K562 (cell line): ENCODE measurements at regions not wholly inside any gene's neighbourhood (a gene's known extent, or its start where the extent isn't known, plus 50 kb on each side); places are given as distances from the start of the nearest gene placed in this dataset.

Experiments
- ATAC-seq: fragments of 200-7000 bp; cut with Tn5 transposase; 3 replicates; pipeline ENCODE4 v1.9.1; 2020; ENCODE audit warnings: moderate library complexity
- BruUV-seq: library from RNA; stranded (reverse); fragments of 400-500 nt; replicated peaks from 2 replicates; lab custom pipeline; 2021; lab: Mats Ljungman, UMichigan
- CTCF ChIA-PET: fragments of 300-600 bp; formaldehyde crosslinking; extraction: SDS; loops from one replicate; lab custom pipeline; 2021; ENCODE audit warnings: low intra/inter-chr PET ratio; lab: Yijun Ruan, JAX
- POLR2A ChIA-PET: fragments of 300-600, 350-650 bp; sonication (Branson Sonifier 250); formaldehyde crosslinking; extraction: SDS; loops from one replicate; lab custom pipeline; 2021; ENCODE audit warnings: antibody characterized with exemption, inconsistent platforms; lab: Yijun Ruan, JAX
- DNase-seq, 4 experiments: peaks; one replicate each; pipeline versions ENCODE4 v3.0.0 to v3.0.0-alpha.2; 2011 to 2018; ENCODE audit warnings: low spot score in 3 of 4, mixed read lengths in 3 of 4; ENCODE audit errors: extremely low read depth in 1 of 4
- FAIRE-seq: peaks from 2 replicates; lab custom pipeline; 2011; peaks lifted over from hg19 to GRCh38; lab: Jason Lieb, UNC
- H2AFZ ChIP-seq: 2 replicates; pipeline ENCODE4 v1.6.0; 2011; ENCODE audit warnings: low read depth, low read length, control low read depth, inconsistent platforms
- H3K27ac ChIP-seq: fragments of 200-600 bp; 3 replicates; pipeline ENCODE4 v1.8.0; 2011; ENCODE audit warnings: low read depth, mild to moderate bottlenecking, control low read depth, inconsistent platforms, low read length, moderate library complexity, mixed read lengths; ENCODE audit errors: extremely low read depth
- H3K27me3 ChIP-seq, 2 experiments: fragments of 300-600 bp in 1 of 2; 2 replicates in 1 of 2; 3 replicates in 1 of 2; pipeline versions ENCODE4 v1.6.0 to v1.8.0; 2011; ENCODE audit warnings: inconsistent platforms in 2 of 2, low read length in 2 of 2, mild to moderate bottlenecking in 1 of 2, mixed read lengths in 1 of 2, moderate library complexity in 1 of 2; ENCODE audit not compliant: control insufficient read depth in 2 of 2, insufficient read depth in 2 of 2
- H3K36me3 ChIP-seq: fragments of 300-600 bp; 3 replicates; pipeline ENCODE4 v1.8.0; 2011; ENCODE audit warnings: mild to moderate bottlenecking, low read length, inconsistent platforms; ENCODE audit not compliant: control insufficient read depth, insufficient read depth
- H3K4me1 ChIP-seq, 2 experiments: fragments of 200-600 bp in 1 of 2; replicated peaks in 1 of 2; 2 replicates in 1 of 2; 3 replicates in 1 of 2; pipeline versions ENCODE4 v1.5.1 to v1.8.0; 2011; ENCODE audit warnings: inconsistent platforms in 2 of 2, low read length in 2 of 2, mild to moderate bottlenecking in 1 of 2, mixed read lengths in 1 of 2, moderate library complexity in 1 of 2; ENCODE audit not compliant: control insufficient read depth in 2 of 2, insufficient read depth in 2 of 2
- H3K4me2 ChIP-seq: 2 replicates; pipeline ENCODE4 v1.6.1; 2011; ENCODE audit warnings: low read length, control low read depth, inconsistent platforms, mixed read lengths; ENCODE audit not compliant: insufficient read depth
- H3K4me3 ChIP-seq: fragments of 200-600 bp; sonication (generic), shearing (Covaris generic); 2 replicates; pipeline ENCODE4 v1.5.1; 2016; ENCODE audit warnings: control low read depth, inconsistent platforms
- H3K79me2 ChIP-seq: fragments of 200-600 bp; 3 replicates; pipeline ENCODE4 v1.8.0; 2011; ENCODE audit warnings: low read length, inconsistent platforms; ENCODE audit not compliant: control insufficient read depth, insufficient read depth
- H3K9ac ChIP-seq, 2 experiments: 2 replicates each; pipeline versions ENCODE4 v1.6.0 to v1.6.1; 2011; ENCODE audit warnings: low read depth in 2 of 2, low read length in 2 of 2, control low read depth in 1 of 2, inconsistent platforms in 1 of 2, mild to moderate bottlenecking in 1 of 2, mixed read lengths in 1 of 2; ENCODE audit not compliant: insufficient read depth in 1 of 2
- H3K9me1 ChIP-seq: one replicate; pipeline ENCODE4 v1.6.0; 2011; ENCODE audit warnings: inconsistent platforms, mild to moderate bottlenecking, low read length, moderate library complexity; ENCODE audit not compliant: control insufficient read depth, insufficient read depth
- H3K9me3 ChIP-seq: replicated peaks from 2 replicates; pipeline ENCODE4 v1.5.1; 2011; ENCODE audit warnings: low read depth, low read length, inconsistent platforms; ENCODE audit not compliant: control insufficient read depth, insufficient read depth
- H4K20me1 ChIP-seq: replicated peaks from 2 replicates; pipeline ENCODE4 v1.6.1; 2011; ENCODE audit warnings: low read length, inconsistent platforms, mixed read lengths; ENCODE audit not compliant: control insufficient read depth, insufficient read depth
- AFF4 ChIP-seq: sonication (generic); formaldehyde crosslinking; IDR thresholded peaks from 2 replicates; pipeline ENCODE4 v1.8.0; 2023; ENCODE audit warnings: mild to moderate bottlenecking, missing genetic modification reagents
- CTCF ChIP-seq, 3 experiments: IDR thresholded peaks in 2 of 3; conservative IDR thresholded peaks in 1 of 3; 2 replicates each; pipeline ENCODE4 v1.5.1; 2011 to 2012; ENCODE audit warnings: low read length in 3 of 3, mild to moderate bottlenecking in 3 of 3, control low read depth in 2 of 3, improper control_type of control experiment in 1 of 3, inconsistent platforms in 1 of 3, low read depth in 1 of 3, mixed read lengths in 1 of 3, moderate library complexity in 1 of 3; ENCODE audit not compliant: insufficient read depth in 2 of 3
- ESRRB ChIP-seq: fragments of 250-450 bp; sonication (Bioruptor Pico); IDR thresholded peaks from 2 replicates; pipeline ENCODE4 v1.5.0; 2020; ENCODE audit warnings: mild to moderate bottlenecking, moderate library complexity, borderline replicate concordance
- MECOM ChIP-seq: fragments of 250-450 bp; sonication (Bioruptor Pico); IDR thresholded peaks from 2 replicates; pipeline ENCODE4 v1.8.0; 2022; ENCODE audit warnings: inconsistent platforms
- MLLT1 ChIP-seq, 2 experiments: fragments of 450-650 bp; IDR thresholded peaks; 2 replicates each; pipeline ENCODE4 v1.6.1; 2016
- NR0B1 ChIP-seq: fragments of 450-650 bp; IDR thresholded peaks from one replicate; pipeline ENCODE4 v1.6.1; 2018; ENCODE audit warnings: mild to moderate bottlenecking, moderate library complexity; ENCODE audit not compliant: partially characterized antibody
- NR1H2 ChIP-seq: sonication (generic); formaldehyde crosslinking; IDR thresholded peaks from 2 replicates; pipeline ENCODE4 v1.4.0; 2020; ENCODE audit warnings: mild to moderate bottlenecking, missing genetic modification reagents
- SLC30A9 ChIP-seq: fragments of 250-450 bp; sonication (Bioruptor Pico); IDR thresholded peaks from 2 replicates; pipeline ENCODE4 v1.8.0; 2022; ENCODE audit warnings: mild to moderate bottlenecking, moderate library complexity
- SREBF2 ChIP-seq: sonication (generic); formaldehyde crosslinking; IDR thresholded peaks from 2 replicates; pipeline ENCODE4 v1.4.0; 2020; ENCODE audit warnings: mild to moderate bottlenecking, missing genetic modification reagents
- ZBTB43 ChIP-seq: sonication (generic); formaldehyde crosslinking; IDR thresholded peaks from 2 replicates; pipeline ENCODE4 v1.8.0; 2023; ENCODE audit warnings: mild to moderate bottlenecking, missing genetic modification reagents
- ZNF644 ChIP-seq: fragments of 200-800 bp; sonication (Bioruptor generic); IDR thresholded peaks from 2 replicates; pipeline ENCODE4 v1.6.1; 2016; ENCODE audit warnings: low read depth, missing genetic modification characterization, missing compliant biosample characterization
- WGBS: fragments of 100-300 bp; shearing (Covaris generic); methylation state at CpG from one replicate; pipeline ENCODE4 v1.1.6; 2016; ENCODE audit warnings: low coverage, mixed read lengths; ENCODE audit not compliant: insufficient coverage; ENCODE audit errors: missing lambda C conversion rate; 5-methylcytosine and 5-hydroxymethylcytosine counted together
- in situ Hi-C: fragments of 300-500 bp; cut with MboI; formaldehyde crosslinking; loops from 4 replicates; pipeline ENCODE4 v1.15.0; 2018; ENCODE audit warnings: inconsistent platforms, mixed read lengths
- intact Hi-C: fragments of 100-400 bp; cut with micrococcal nuclease; formaldehyde crosslinking; loops from 2 replicates; pipeline ENCODE4 v1.14.2; 2022

GRCh38 chr7:155931396-155932085 lies 119.3 kb upstream of the SHH start:
- WGBS: 2% methylated on average over 24 of the region's 24 CpGs
- Histone ChIP-seq H3K9me3 (peaks cover 1% of the 10 kb centered on the region; the same call in 1 of the 2 replicates), H2AFZ (no peak overlapping the region), H3K9ac (no peak overlapping the region), H3K79me2 (no peaks in the 10 kb centered on the region), H3K4me3 (no peak overlapping the region), H3K36me3 (no peaks in the 10 kb centered on the region), H3K4me2 (no peak overlapping the region), H3K9me1 (peaks cover 4% of the 10 kb centered on the region), H3K27ac (no peak overlapping the region), H4K20me1 (no peaks in the 10 kb centered on the region), H3K4me1 (no peaks in the 10 kb centered on the region), H3K27me3 (peaks cover 4 to 30% of the 10 kb centered on the region in 2 experiments; a peak in 3 of 5 replicates)
- TF ChIP-seq ZBTB43 (CRISPR knock-in tag): no peak
- TF ChIP-seq AFF4 (CRISPR knock-in tag): no peak
- no peak for TF ChIP-seq SREBF2
- no peak for TF ChIP-seq NR0B1
- no peak for TF ChIP-seq ZNF644 (tag)
- TF ChIP-seq CTCF (IDR thresholded peaks at IDR 0.05 in 2 of 3, conservative IDR thresholded peaks at IDR 0.05 in 1 of 3; ENCODE audit: insufficient read depth in 2 of 3, low read depth in 1 of 3, low read length in 3 of 3): no peak
- no peak for TF ChIP-seq SLC30A9 (CRISPR knock-in tag)
- TF ChIP-seq MECOM (CRISPR knock-in tag): no peak
- TF ChIP-seq NR1H2 (CRISPR knock-in tag): no peak
- no peak for TF ChIP-seq MLLT1 (IDR thresholded peaks at IDR 0.05)
- TF ChIP-seq ESRRB (CRISPR knock-in tag): no peak
- ATAC-seq: no peak
- BruUV-seq: no TSS peak
- in situ Hi-C loops: no loop called here
- DNase-seq: no peak
- ChIA-PET CTCF (no interaction called here), POLR2A (interaction anchor here (1.0 kb wide), 1 partner anchor 8 kb away, joined by 3 read pairs; no protein-coding TSS in a partner anchor)
- intact Hi-C loops: no loop called here
- no peak for FAIRE-seq
